ENCODE measurements at regions not wholly inside any gene's neighbourhood (a gene's known extent, or its start where the extent isn't known, plus 50 kb on each side); places are given as distances from the start of the nearest gene placed in this dataset.
"Not testable (repeated sequence)": the region's sequence is repeated elsewhere in the genome, so short reads cannot be mapped to it uniquely, and the experiment has no call there.

DNA sequence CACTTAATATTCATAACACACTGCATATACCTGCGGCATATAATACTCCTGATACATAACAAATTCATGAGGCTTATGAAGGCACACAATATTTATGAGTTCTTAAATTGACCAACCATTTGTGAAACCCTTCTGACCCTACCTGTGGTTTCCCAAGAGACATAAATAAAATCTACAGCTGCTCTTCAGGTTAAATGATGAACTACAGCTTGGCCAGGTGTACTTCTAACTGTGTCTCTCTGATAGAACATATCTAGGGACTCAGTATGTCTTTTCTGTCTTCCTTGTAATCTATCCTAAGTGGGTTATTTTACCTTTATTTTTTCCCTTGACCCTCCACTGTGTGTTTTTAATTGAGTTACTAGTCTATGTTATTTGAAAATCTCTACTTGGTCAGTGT lies 189.9 kb upstream of the UFM1 start:
- no peak for DNase-seq

GRCh38 chr13:38147050-38147449 lies 202.6 kb upstream of the UFM1 start:
- DNase-seq, result no peak

- no peak for DNase-seq
Measured at GRCh38 chr13:38141792-38142191, 207.9 kb upstream of the UFM1 start.

DNA sequence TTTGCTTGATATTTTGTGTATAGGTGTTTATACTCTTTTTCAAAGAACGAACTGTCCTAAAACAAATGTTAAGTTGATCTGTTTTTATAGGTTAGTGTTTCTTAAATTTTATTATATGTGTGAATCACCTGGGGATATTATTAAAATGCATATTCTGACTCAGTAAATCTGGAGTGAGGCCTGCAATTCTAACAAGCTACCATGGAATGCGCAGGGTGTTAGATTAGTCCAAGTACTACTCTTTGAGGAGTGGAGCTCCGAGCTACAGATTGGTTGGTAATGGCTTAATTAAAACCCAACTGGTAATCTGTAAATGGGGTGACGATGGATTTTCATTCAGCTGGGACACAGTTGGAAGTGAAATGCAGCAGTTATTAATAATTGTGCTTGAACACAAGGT lies 214.1 kb upstream of the UFM1 start:
- no peak for DNase-seq

DNA sequence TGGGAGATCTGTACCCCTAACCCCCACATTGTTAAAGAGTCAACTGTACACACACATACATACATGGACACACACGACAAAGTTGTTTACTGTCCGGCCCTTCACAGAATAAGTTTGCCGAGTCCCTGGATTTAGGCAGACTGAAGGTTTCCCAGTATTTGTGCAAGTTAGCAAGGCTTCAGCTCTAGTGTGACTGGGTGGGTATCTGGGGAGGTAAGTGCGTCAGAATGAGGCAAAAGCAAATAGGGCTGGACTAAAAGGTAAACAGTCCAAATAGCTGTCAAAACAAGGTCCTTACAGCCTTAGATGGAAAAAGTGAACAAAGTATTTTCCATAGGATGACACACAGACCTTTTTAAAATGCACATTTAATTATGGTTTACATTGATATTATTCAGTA lies 228.4 kb upstream of the UFM1 start:
- DNase-seq, result no peak

GRCh38 chr13:38103851-38104250 lies 234.3 kb upstream of the TRPC4 start:
- no peak for DNase-seq

DNA sequence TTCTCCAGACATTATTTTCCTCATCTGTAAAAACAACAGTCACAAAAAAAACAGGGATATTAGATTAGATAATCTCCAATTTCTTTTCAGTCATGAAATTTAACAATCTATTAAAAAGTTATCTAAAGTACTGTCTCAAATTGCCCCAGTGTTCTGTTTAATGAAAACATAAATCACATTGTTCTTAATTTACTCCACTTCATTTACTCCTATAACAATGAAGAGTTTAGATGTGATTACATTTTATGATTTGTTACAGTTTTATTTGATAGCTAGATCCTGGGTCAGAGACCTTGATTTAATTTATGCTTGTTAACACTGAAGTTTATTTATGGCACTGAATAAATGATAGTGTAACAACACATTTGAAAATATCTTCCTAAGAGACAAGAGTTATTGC lies 230.2 kb upstream of the TRPC4 start:
- no peak for DNase-seq

GRCh38 chr13:38093425-38093824 lies 223.9 kb upstream of the TRPC4 start:
- no peak for DNase-seq

- DNase-seq, result no peak
Measured at GRCh38 chr13:38090913-38091312, 221.3 kb upstream of the TRPC4 start.

GRCh38 chr13:38086721-38087120 lies 217.1 kb upstream of the TRPC4 start:
- DNase-seq, result no peak

GRCh38 chr13:38086013-38086412 lies 216.4 kb upstream of the TRPC4 start:
- DNase-seq, result no peak

DNA sequence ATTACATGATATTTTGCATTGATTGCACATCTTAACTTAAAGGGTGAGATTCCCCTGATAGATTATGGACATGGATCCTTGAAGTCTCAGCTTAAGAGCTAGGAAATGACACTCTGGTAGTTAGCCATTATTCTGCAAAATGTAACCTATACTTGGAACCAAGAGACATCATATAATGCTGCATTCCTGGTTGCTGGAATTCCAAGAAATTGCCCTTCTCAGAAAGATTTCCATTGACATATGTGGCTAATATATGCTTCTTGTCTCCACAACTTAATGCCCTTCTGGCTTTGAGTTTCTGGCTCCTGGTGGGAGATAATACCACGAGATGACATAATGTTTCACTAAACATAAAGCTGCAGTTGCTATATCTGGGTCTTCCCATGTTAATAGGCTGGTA lies 204.4 kb upstream of the TRPC4 start:
- DNase-seq, result no peak

DNA sequence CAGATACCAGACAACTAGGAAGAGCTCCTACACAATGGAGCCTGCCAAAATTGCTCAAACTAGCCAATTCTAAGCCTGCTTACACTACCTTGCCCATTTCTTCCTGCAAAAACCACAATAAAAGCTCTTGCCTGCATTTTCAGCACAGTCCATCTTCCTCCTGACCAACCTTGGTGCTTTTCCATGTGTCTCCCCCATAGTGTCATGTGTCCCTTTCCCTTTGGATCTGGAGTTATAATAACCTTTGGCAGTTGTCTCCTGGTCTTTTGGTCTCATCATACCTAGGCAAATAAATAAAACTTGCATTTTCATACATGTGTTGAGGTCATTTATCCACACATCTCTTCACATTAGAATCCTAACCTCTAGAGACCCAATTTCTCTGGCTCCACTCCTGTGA lies 203.1 kb upstream of the TRPC4 start:
- no peak for DNase-seq

- DNase-seq, result not testable (repeated sequence)
Measured at GRCh38 chr13:38071340-38071739, 201.8 kb upstream of the TRPC4 start.

DNA sequence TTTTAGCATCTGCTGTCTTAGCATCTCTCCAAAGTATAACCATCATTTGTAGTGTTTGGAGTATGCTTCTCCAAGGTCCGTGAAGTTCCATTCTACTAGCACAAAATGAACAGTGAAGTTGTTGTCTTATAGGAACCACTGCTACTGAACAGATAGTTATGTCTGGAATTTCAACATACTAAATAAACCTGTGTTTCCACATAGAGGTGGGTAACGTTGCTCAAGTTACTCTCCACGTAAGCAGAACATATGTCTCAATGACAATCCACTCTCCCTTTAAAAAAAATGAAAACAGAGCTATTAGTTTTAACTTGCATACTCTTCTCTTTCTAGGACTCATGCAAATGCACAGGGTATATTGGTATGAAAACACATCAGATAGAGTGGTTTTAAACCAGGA lies 184.3 kb upstream of the TRPC4 start:
- DNase-seq, result no peak

- no peak for DNase-seq
Measured at GRCh38 chr13:38046049-38046376, 176.4 kb upstream of the TRPC4 start.

DNA sequence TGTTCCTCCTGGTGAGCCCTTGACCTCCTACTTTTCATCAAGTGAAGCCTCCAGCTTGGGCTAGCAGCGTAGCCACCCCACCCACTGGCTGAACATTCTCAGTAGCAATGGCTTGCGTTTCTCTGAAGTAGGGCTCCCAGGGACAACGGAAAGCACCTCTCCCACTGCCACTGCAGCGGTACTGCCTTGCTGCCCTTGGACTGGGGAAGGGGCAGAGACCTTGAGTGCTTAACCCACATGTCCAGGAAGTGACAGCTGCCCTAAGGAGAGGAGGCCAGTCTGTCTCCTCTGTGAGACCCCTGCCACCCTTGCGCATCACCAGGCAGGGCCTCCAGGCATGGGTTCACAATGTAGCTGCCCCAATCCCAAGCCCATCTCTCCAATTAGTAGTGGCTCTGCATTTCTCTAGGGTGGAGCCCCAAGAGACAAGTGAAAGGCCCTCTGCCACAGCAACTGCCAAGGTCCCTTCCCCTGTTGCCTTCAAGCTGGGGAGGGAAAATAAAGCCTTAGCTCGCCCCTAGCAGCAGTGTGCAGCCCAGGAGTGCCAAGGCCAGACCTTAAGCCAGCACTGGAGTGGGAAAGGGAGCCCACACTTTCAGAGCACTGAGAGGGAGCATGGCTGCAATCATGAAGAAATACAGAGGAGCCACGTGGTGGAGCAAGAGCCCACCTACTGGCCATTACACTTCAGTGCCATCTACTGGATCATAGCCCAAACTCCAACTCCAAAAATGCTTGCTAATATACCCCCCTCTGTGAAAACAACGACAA lies 175.9 kb upstream of the TRPC4 start:
- DNase-seq, result no peak

- no peak for DNase-seq
Measured at GRCh38 chr13:38044067-38044466, 174.5 kb upstream of the TRPC4 start.

DNA sequence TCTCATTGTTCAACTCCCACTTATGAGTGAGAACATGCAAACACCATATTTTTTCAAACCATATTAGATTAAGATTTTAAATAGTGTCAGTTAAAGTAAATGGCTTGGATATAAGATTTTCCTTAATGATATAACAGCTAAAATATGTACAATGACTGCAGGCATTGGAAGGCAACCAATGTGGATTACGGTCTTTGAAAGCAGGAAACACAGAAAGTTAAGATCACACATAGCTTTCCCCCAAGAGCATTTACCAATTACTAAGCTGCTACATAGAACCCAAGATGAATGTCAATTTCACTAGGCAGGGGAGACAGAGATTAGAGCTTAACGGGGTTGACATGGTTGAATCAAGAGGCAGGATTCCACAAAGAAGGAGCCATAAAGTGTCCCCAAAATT lies 173.2 kb upstream of the TRPC4 start:
- DNase-seq, result no peak

DNA sequence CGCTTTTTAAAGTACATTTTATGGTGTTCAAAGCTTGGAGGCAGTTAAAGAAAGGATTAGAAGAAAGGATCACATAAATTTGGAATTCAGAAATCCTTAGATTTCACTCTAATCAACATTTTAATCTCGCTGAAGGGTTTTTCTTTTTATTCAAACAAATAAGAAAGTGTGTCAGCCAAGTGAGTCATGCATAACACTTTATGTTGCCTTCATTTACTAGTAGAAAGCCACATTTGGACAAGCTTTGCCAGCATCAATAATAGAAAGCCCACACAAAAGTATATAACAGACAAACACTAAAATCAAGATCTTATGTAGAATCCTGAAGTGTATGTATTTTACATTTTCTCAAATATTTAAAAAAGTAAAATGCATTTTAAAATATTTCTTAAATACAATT lies 154.9 kb upstream of the TRPC4 start:
- DNase-seq, result no peak

DNA sequence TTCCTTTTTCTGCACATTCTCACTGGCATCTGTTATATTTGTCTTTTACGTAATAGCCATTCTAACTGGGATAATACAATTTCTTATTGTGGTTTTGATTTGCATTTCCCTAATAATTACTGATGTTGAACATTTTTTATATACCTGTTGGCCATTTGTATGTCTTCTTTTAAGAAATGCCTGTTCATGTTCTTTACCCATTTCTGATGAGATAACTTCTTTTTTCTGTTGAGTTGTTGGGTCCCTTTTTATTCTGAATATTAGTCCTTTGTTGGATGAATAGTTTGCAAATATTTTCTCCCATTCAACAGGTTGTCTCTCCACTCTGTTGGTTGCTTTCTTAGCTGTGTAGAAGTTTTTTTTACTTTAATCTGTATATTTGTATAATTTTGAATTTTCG lies 147.7 kb upstream of the TRPC4 start:
- no peak for DNase-seq

GRCh38 chr13:38013676-38014075 lies 144.1 kb upstream of the TRPC4 start:
- DNase-seq, result no peak

- no peak for DNase-seq
Measured at GRCh38 chr13:38012096-38012495, 142.5 kb upstream of the TRPC4 start.

GRCh38 chr13:38008636-38009035 lies 139.1 kb upstream of the TRPC4 start:
- peak; percentile 2 to 12 for DNase-seq

- DNase-seq, result no peak
Measured at GRCh38 chr13:38002606-38003005, 133.0 kb upstream of the TRPC4 start.

Measured in right lung (tissue), 2 donors.